ENCODE measurements at regions not wholly inside any gene's neighbourhood (a gene's known extent, or its start where the extent isn't known, plus 50 kb on each side); places are given as distances from the start of the nearest gene placed in this dataset.

- H3K9ac ChIP-seq, result no peak overlapping the region
- H3K27me3 ChIP-seq, result no peaks in the 10 kb centered on the region
- H3K36me3 ChIP-seq, result no peaks in the 10 kb centered on the region
- H3K4me1 ChIP-seq, result 0 out of 20 replicates have a peak, but pooled peaks cover 0 to 4% (median 0%) of the 10 kb centered on the region in 10 experiments
- H3K4me3 ChIP-seq, result no peak overlapping the region
- H3K4me2 ChIP-seq, result no peak overlapping the region
- H3K27ac ChIP-seq, result no peak overlapping the region
- H3K9me3 ChIP-seq (replicated peaks in 1 of 11), result peaks cover 0 to 20% (median 11%) of the 10 kb centered on the region in 11 experiments; a peak in 13 of 22 replicates
- no peaks in the 10 kb centered on the region for H4K20me1 ChIP-seq
- no peak for TF ChIP-seq Cebpa-rat (IDR thresholded peaks at IDR 0.05)
Observed at GRCh38 chr6:40295251-40295950, 291.8 kb downstream of the LRFN2 start.

DNA sequence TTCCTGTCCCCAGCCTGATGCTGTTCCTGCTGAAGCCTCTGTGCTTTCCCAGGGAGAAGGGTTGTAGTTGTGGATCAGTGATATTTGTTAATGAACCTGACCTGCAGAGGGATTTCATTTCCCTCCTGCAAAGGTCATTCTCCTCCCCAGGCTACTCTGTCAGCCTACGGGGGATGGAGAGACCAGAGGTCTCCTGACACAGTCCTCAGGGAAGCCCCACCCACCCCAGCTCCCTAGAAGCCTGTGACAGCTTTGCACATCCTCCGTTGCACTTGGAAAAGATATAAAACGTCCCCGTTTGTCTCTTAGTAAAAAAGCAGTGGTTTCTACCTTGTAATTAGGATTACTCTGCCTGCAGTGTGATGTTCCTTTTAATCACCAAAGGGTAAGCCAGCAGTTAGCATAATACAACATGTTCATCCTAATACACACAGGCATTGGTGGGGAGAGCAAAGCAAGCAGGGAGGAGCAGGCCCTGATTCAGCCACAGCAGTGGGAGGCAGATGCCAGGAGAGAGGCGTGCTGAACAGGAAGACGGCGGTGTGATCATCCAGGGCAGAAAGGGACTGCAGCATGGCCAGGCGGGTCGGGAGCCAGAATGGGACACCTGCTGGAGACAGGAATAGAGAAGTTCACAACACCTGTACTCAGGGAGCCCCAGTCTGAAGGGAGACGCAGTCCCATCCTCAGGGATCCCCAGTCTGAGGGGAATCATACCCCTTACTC is 293.5 kb downstream of the LRFN2 start:
- no peaks in the 10 kb centered on the region for H3K27me3 ChIP-seq
- H3K9me3 ChIP-seq (replicated peaks in 1 of 11), result peaks cover 0 to 20% (median 11%) of the 10 kb centered on the region in 11 experiments; a peak in 13 of 22 replicates
- no peak overlapping the region for H3K4me2 ChIP-seq
- H3K27ac ChIP-seq, result no peak overlapping the region
- no peak overlapping the region for H3K9ac ChIP-seq
- H3K4me1 ChIP-seq, result 0 out of 20 replicates have a peak, but pooled peaks cover 0 to 4% (median 0%) of the 10 kb centered on the region in 10 experiments
- no peaks in the 10 kb centered on the region for H3K36me3 ChIP-seq
- TF ChIP-seq Cebpa-rat (IDR thresholded peaks at IDR 0.05), result no peak
- H3K4me3 ChIP-seq, result no peak overlapping the region
- H4K20me1 ChIP-seq, result no peaks in the 10 kb centered on the region

- no peak for TF ChIP-seq Cebpa-rat (IDR thresholded peaks at IDR 0.05)
- Histone ChIP-seq H3K27ac (no peak overlapping the region), H3K4me2 (no peak overlapping the region), H4K20me1 (no peaks in the 10 kb centered on the region), H3K4me3 (no peak overlapping the region), H3K9ac (no peak overlapping the region), H3K4me1 (0 out of 20 replicates have a peak, but pooled peaks cover 0 to 4% (median 0%) of the 10 kb centered on the region in 10 experiments), H3K36me3 (no peaks in the 10 kb centered on the region), H3K9me3 (replicated peaks in 1 of 11) (peaks cover 0 to 15% (median 7%) of the 10 kb centered on the region in 11 experiments; a peak in 11 of 22 replicates), H3K27me3 (no peaks in the 10 kb centered on the region)
Observed at GRCh38 chr6:40293060-40293459, 294.1 kb downstream of the LRFN2 start.

DNA sequence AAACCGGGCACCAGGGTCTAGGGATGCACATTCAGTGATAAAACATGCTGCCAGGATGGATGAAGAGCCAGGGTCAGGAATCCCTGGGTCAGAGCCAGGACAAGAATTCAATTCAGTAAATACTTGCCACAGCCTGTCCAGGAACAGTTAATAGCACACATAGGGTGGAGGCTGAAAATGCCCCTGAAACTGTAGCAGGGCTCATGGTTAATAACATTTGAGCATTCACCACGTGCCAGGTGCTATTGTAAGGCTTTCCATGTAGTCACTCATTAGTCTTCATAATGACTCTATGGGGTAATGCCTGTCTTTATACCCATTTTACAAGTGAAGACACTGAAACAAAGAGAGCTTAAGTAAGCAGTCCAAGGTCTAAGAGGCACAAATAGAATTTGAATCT is 296.3 kb downstream of the LRFN2 start:
- Histone ChIP-seq H3K9me3 (replicated peaks in 1 of 11) (peaks cover 0 to 11% (median 0%) of the 10 kb centered on the region in 11 experiments; a peak in 4 of 22 replicates), H3K27ac (no peak overlapping the region), H3K36me3 (no peaks in the 10 kb centered on the region), H3K4me2 (no peak overlapping the region), H3K4me3 (no peak overlapping the region), H3K4me1 (0 out of 20 replicates have a peak, but pooled peaks cover 0 to 4% (median 0%) of the 10 kb centered on the region in 10 experiments), H4K20me1 (no peaks in the 10 kb centered on the region), H3K27me3 (no peaks in the 10 kb centered on the region; a peak in 1 of 22 replicates), H3K9ac (no peak overlapping the region)
- no peak for TF ChIP-seq Cebpa-rat (IDR thresholded peaks at IDR 0.05)

- no peak overlapping the region for H3K9ac ChIP-seq
- no peak for TF ChIP-seq Cebpa-rat (IDR thresholded peaks at IDR 0.05)
- no peaks in the 10 kb centered on the region for H4K20me1 ChIP-seq
- H3K27ac ChIP-seq, result no peak overlapping the region
- no peaks in the 10 kb centered on the region; a peak in 1 of 22 replicates for H3K27me3 ChIP-seq
- 0 out of 20 replicates have a peak, but pooled peaks cover 0 to 4% (median 0%) of the 10 kb centered on the region in 10 experiments for H3K4me1 ChIP-seq
- no peaks in the 10 kb centered on the region for H3K36me3 ChIP-seq
- no peak overlapping the region for H3K4me3 ChIP-seq
- H3K4me2 ChIP-seq, result no peak overlapping the region
- H3K9me3 ChIP-seq (replicated peaks in 1 of 11), result no peaks in the 10 kb centered on the region
Observed at GRCh38 chr6:40288919-40289318, 298.2 kb downstream of the LRFN2 start.

DNA sequence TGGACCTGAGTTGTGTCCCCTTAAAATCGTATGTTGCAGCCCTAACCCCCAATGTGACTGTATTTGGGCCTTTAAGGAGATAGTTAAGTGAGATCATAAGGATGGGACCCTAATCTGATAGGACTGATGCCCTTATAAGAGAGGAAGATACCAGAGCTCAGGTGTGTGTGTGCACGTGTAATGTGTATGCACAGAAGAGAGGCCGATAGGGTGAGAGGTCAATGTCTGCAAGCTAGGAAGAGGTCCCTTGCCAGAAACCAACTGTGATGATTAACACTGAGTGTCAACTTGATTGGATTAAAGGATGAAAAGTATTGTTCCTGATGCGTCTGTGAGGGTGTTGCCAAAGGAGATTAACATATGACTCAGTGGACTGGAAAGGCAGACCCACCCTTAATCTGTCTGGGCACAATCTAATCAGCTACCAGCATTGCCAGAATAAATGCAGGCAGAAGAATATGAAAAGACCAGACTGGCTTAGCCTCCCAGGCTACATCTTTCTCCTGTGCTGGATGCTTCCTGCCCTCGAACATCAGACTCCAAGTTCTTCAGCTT is 299.8 kb downstream of the LRFN2 start:
- Histone ChIP-seq H4K20me1 (no peaks in the 10 kb centered on the region), H3K27ac (no peak overlapping the region), H3K27me3 (no peaks in the 10 kb centered on the region; a peak in 1 of 22 replicates), H3K36me3 (no peaks in the 10 kb centered on the region), H3K9ac (no peak overlapping the region), H3K4me3 (no peak overlapping the region), H3K4me2 (no peak overlapping the region), H3K9me3 (replicated peaks in 1 of 11) (no peaks in the 10 kb centered on the region), H3K4me1 (no peaks in the 10 kb centered on the region)
- no peak for TF ChIP-seq Cebpa-rat (IDR thresholded peaks at IDR 0.05)

GRCh38 chr6:40286721-40287120 is 300.4 kb downstream of the LRFN2 start:
- Histone ChIP-seq H3K4me2 (no peak overlapping the region), H3K9ac (no peak overlapping the region), H4K20me1 (no peaks in the 10 kb centered on the region), H3K4me1 (no peaks in the 10 kb centered on the region), H3K4me3 (no peak overlapping the region), H3K27ac (no peak overlapping the region), H3K27me3 (no peaks in the 10 kb centered on the region; a peak in 1 of 22 replicates), H3K9me3 (replicated peaks in 1 of 11) (no peaks in the 10 kb centered on the region), H3K36me3 (no peaks in the 10 kb centered on the region)
- TF ChIP-seq Cebpa-rat (IDR thresholded peaks at IDR 0.05), result no peak

- Histone ChIP-seq H3K27ac (no peak overlapping the region), H3K9me3 (replicated peaks in 1 of 11) (no peaks in the 10 kb centered on the region), H3K9ac (no peak overlapping the region), H3K4me2 (no peak overlapping the region), H3K27me3 (no peaks in the 10 kb centered on the region; a peak in 1 of 22 replicates), H3K4me3 (no peak overlapping the region), H3K36me3 (no peaks in the 10 kb centered on the region), H3K4me1 (no peaks in the 10 kb centered on the region), H4K20me1 (no peaks in the 10 kb centered on the region)
- no peak for TF ChIP-seq Cebpa-rat (IDR thresholded peaks at IDR 0.05)
Observed at GRCh38 chr6:40285996-40286395, 301.2 kb downstream of the LRFN2 start.

DNA sequence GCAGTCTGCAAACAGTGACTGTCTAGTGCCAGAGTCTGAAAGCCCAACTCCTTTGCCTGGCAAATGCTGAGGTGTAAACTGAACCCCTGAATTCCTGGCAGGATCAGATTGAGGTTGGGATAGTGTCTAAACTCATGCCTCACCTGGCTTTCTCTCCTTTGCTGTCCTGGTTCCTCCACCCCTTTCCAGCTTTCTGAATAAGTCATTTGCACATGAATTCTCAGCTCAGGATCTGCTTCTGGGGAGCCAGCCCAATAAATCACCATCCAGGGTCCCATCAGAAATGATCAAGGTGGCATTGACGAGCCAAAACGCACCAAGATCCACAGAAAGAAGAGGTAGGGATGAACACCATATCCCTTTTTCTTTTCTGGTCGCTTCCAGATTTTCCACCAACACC is 301.6 kb downstream of the LRFN2 start:
- H4K20me1 ChIP-seq, result no peaks in the 10 kb centered on the region
- H3K9ac ChIP-seq, result no peak overlapping the region
- H3K36me3 ChIP-seq, result no peaks in the 10 kb centered on the region
- H3K27ac ChIP-seq, result no peak overlapping the region
- no peak overlapping the region for H3K4me3 ChIP-seq
- no peaks in the 10 kb centered on the region; a peak in 1 of 22 replicates for H3K27me3 ChIP-seq
- H3K4me2 ChIP-seq, result no peak overlapping the region
- no peaks in the 10 kb centered on the region for H3K4me1 ChIP-seq
- TF ChIP-seq Cebpa-rat (IDR thresholded peaks at IDR 0.05), result no peak
- H3K9me3 ChIP-seq (replicated peaks in 1 of 11), result no peaks in the 10 kb centered on the region

Data from BLaER1 treated with 17β-estradiol and CSF1 and Interleukin-3, amounts not matched to agents 10 nM and 100 nM (cell line).